NT2/D1 (cell line): ENCODE measurements at regions not wholly inside any gene's neighbourhood (a gene's known extent, or its start where the extent isn't known, plus 50 kb on each side); places are given as distances from the start of the nearest gene placed in this dataset.

ENCODE experiments used
- SUZ12 ChIP-seq: IDR thresholded peaks from 2 replicates; pipeline ENCODE4 v1.6.1; 2011; ENCODE audit not compliant: insufficient read length, insufficient read depth; ENCODE audit errors: extremely low read depth
- YY1 ChIP-seq: IDR thresholded peaks from 2 replicates; pipeline ENCODE4 v1.6.1; 2011; ENCODE audit not compliant: insufficient read length, insufficient read depth
- ZNF274 ChIP-seq: IDR thresholded peaks from 2 replicates; pipeline ENCODE4 v1.6.1; 2011; ENCODE audit warnings: mild to moderate bottlenecking, low read depth, low read length

GRCh38 chr3:178100908-178101307 is 435.3 kb upstream of the KCNMB2 start:
- TF ChIP-seq YY1 (no peak), SUZ12 (no peak), ZNF274 (no peak)
